GM12865 (cell line): ENCODE measurements at regions not wholly inside any gene's neighbourhood (a gene's known extent, or its start where the extent isn't known, plus 50 kb on each side); places are given as distances from the start of the nearest gene placed in this dataset.

ENCODE experiments used
- DNase-seq: peaks from one replicate; pipeline ENCODE4 v3.0.0; 2010; ENCODE audit warnings: low read depth
- H3K4me3 ChIP-seq: 2 replicates; pipeline ENCODE4 v1.5.1; 2011; ENCODE audit warnings: mild to moderate bottlenecking, low read depth, low read length, control low read depth
- CTCF ChIP-seq: IDR thresholded peaks from 2 replicates; pipeline ENCODE4 v1.5.1; 2011; ENCODE audit warnings: low read length, control low read depth, low read depth, inconsistent platforms; ENCODE audit not compliant: insufficient read depth; ENCODE audit errors: missing control alignments

GRCh38 chr10:29176845-29177832 lies 111.7 kb upstream of the LYZL1 start:
- DNase-seq, result no peak
- H3K4me3 ChIP-seq, result no peak overlapping the region
- no peak for TF ChIP-seq CTCF

GRCh38 chr10:29181936-29182335 lies 106.9 kb upstream of the LYZL1 start:
- DNase-seq, result no peak
- TF ChIP-seq CTCF, result no peak
- no peak overlapping the region for H3K4me3 ChIP-seq

GRCh38 chr10:29183301-29183945 lies 105.4 kb upstream of the LYZL1 start:
- DNase-seq, result no peak
- no peak overlapping the region for H3K4me3 ChIP-seq
- no peak for TF ChIP-seq CTCF

GRCh38 chr10:29184205-29185000 lies 104.5 kb upstream of the LYZL1 start:
- H3K4me3 ChIP-seq, result no peak overlapping the region
- no peak for TF ChIP-seq CTCF
- no peak for DNase-seq

- no peak overlapping the region for H3K4me3 ChIP-seq
- DNase-seq, result no peak
- no peak for TF ChIP-seq CTCF
These were observed 103.8 kb upstream of the LYZL1 start for GRCh38 chr10:29185050-29185449.

GRCh38 chr10:29186221-29186620 lies 102.6 kb upstream of the LYZL1 start:
- H3K4me3 ChIP-seq, result no peak overlapping the region
- no peak for TF ChIP-seq CTCF
- DNase-seq, result no peak
